ENCODE measurements at regions not wholly inside any gene's neighbourhood (a gene's known extent, or its start where the extent isn't known, plus 50 kb on each side); places are given as distances from the start of the nearest gene placed in this dataset.

DNA sequence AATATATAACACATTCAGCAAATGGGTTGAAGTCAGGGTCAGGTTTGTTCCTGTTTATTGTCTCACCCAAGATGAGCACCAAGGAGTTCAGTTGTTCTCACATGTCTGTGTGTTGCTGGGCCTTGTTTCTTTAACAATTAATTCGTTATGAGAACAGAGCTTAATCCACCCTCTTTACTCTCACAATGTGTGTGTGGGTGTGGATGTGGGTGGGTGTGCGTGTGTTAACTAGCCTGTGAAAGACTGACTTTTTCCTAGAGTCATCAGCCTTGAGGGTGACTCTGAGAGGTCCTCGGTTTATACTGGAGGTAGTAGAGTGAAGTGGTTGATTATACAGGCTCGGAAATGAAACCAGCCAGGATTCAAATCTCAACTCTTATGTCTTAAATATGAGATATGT, 672.1 kb downstream of the MAFB start:
- no peak for TF ChIP-seq EGR1 (IDR thresholded peaks at IDR 0.05; ENCODE audit: borderline replicate concordance, low read depth, low read length)
- no peak for TF ChIP-seq CEBPB (IDR thresholded peaks at IDR 0.05; ENCODE audit: low read depth, low read length)
- TF ChIP-seq, protein P1, sequence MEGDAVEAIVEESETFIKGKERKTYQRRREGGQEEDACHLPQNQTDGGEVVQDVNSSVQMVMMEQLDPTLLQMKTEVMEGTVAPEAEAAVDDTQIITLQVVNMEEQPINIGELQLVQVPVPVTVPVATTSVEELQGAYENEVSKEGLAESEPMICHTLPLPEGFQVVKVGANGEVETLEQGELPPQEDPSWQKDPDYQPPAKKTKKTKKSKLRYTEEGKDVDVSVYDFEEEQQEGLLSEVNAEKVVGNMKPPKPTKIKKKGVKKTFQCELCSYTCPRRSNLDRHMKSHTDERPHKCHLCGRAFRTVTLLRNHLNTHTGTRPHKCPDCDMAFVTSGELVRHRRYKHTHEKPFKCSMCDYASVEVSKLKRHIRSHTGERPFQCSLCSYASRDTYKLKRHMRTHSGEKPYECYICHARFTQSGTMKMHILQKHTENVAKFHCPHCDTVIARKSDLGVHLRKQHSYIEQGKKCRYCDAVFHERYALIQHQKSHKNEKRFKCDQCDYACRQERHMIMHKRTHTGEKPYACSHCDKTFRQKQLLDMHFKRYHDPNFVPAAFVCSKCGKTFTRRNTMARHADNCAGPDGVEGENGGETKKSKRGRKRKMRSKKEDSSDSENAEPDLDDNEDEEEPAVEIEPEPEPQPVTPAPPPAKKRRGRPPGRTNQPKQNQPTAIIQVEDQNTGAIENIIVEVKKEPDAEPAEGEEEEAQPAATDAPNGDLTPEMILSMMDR (IDR thresholded peaks at IDR 0.05; ENCODE audit: control extremely low read depth in 1 of 3, insufficient read depth in 1 of 3, low read depth in 1 of 3, low read length in 3 of 3): no peak
- no peak for TF ChIP-seq EZH2 (IDR thresholded peaks at IDR 0.05; ENCODE audit: low read depth, low read length, severe bottlenecking)
- no peak for TF ChIP-seq SIRT6 (IDR thresholded peaks at IDR 0.05; ENCODE audit: low read length)
- no peak for TF ChIP-seq RXRA (IDR thresholded peaks at IDR 0.05; ENCODE audit: insufficient read depth, low read depth, low read length)
